ENCODE measurements at regions not wholly inside any gene's neighbourhood (a gene's known extent, or its start where the extent isn't known, plus 50 kb on each side); places are given as distances from the start of the nearest gene placed in this dataset.

- TF ChIP-seq CTCF (IDR thresholded peaks at IDR 0.05; ENCODE audit: insufficient read depth, low read length, poor library complexity, severe bottlenecking), result no peak
- TF ChIP-seq EZH2phosphoT487 (conservative IDR thresholded peaks at IDR 0.05; ENCODE audit: low read length), result no peak
These were observed 202.9 kb downstream of the SPRY2 start for GRCh38 chr13:80137994-80138393.

All from SU-DHL-6 (cell line).